SK-N-SH treated with all-trans-retinoic acid at 6 μM for 48 hours (cell line): ENCODE measurements at regions not wholly inside any gene's neighbourhood (a gene's known extent, or its start where the extent isn't known, plus 50 kb on each side); places are given as distances from the start of the nearest gene placed in this dataset.

Source experiments
- ATAC-seq: fragments of 200-7000 bp; cut with Tn5 transposase; 3 replicates; pipeline ENCODE4 v1.9.1; 2020; ENCODE audit warnings: mild to moderate bottlenecking, moderate library complexity
- ARNTL ChIP-seq: fragments of 450-650 bp; formaldehyde crosslinking; IDR thresholded peaks from 2 replicates; pipeline ENCODE4 v1.5.0; 2020; ENCODE audit warnings: low read depth, mild to moderate bottlenecking, moderate library complexity, borderline replicate concordance
- CSDC2 ChIP-seq: fragments of 250-450 bp; sonication (Bioruptor Pico); IDR thresholded peaks from 2 replicates; pipeline ENCODE4 v1.5.0; 2020; ENCODE audit warnings: mild to moderate bottlenecking, moderate library complexity
- CSRNP3 ChIP-seq: fragments of 250-450 bp; sonication (Bioruptor Pico); IDR thresholded peaks from 2 replicates; pipeline ENCODE4 v1.5.1; 2021; ENCODE audit warnings: mild to moderate bottlenecking, moderate library complexity
- GLIS3 ChIP-seq: fragments of 250-450 bp; sonication (Bioruptor Pico); IDR thresholded peaks from 2 replicates; pipeline ENCODE4 v1.5.0; 2020; ENCODE audit warnings: mild to moderate bottlenecking, moderate library complexity
- ISL1 ChIP-seq: fragments of 250-450 bp; sonication (Bioruptor Pico); IDR thresholded peaks from 2 replicates; pipeline ENCODE4 v2.1.2; 2022; ENCODE audit warnings: mild to moderate bottlenecking, moderate library complexity
- OSR1 ChIP-seq: fragments of 250-450 bp; sonication (Bioruptor Pico); IDR thresholded peaks from 2 replicates; pipeline ENCODE4 v1.8.0; 2022; ENCODE audit warnings: moderate library complexity, mild to moderate bottlenecking, inconsistent platforms
- PATZ1 ChIP-seq: fragments of 250-450 bp; sonication (Bioruptor Pico); IDR thresholded peaks from 2 replicates; pipeline ENCODE4 v1.8.0; 2020; ENCODE audit warnings: mild to moderate bottlenecking, moderate library complexity, borderline replicate concordance
- PPARA ChIP-seq: fragments of 250-450 bp; sonication (Bioruptor Pico); IDR thresholded peaks from 2 replicates; pipeline ENCODE4 v1.5.0; 2020; ENCODE audit warnings: mild to moderate bottlenecking, borderline replicate concordance
- RARB ChIP-seq: fragments of 250-450 bp; sonication (Bioruptor Pico); IDR thresholded peaks from 2 replicates; pipeline ENCODE4 v1.8.0; 2021; ENCODE audit warnings: mild to moderate bottlenecking, moderate library complexity
- SNAI2 ChIP-seq: fragments of 250-450 bp; sonication (Bioruptor Pico); IDR thresholded peaks from 2 replicates; pipeline ENCODE4 v1.5.0; 2020; ENCODE audit warnings: mild to moderate bottlenecking, moderate library complexity
- TCF4 ChIP-seq: fragments of 250-450 bp; sonication (Bioruptor Pico); IDR thresholded peaks from 2 replicates; pipeline ENCODE4 v1.8.0; 2021; ENCODE audit warnings: mild to moderate bottlenecking, moderate library complexity, borderline replicate concordance
- TOX ChIP-seq: fragments of 250-450 bp; sonication (Bioruptor Pico); IDR thresholded peaks from 2 replicates; pipeline ENCODE4 v1.8.0; 2021; ENCODE audit warnings: mild to moderate bottlenecking, moderate library complexity, borderline replicate concordance
- ZC3H10 ChIP-seq: fragments of 250-450 bp; sonication (Bioruptor Pico); IDR thresholded peaks from 2 replicates; pipeline ENCODE4 v1.5.1; 2021; ENCODE audit warnings: mild to moderate bottlenecking, moderate library complexity
- ZFP3 ChIP-seq: fragments of 250-450 bp; sonication (Bioruptor Pico); IDR thresholded peaks from 2 replicates; pipeline ENCODE4 v1.5.0; 2020; ENCODE audit warnings: mild to moderate bottlenecking, moderate library complexity
- ZFP30 ChIP-seq: fragments of 450-650 bp; formaldehyde crosslinking; IDR thresholded peaks from 2 replicates; pipeline ENCODE4 v1.5.0; 2022; ENCODE audit warnings: mild to moderate bottlenecking, moderate library complexity
- ZNF565 ChIP-seq: fragments of 450-650 bp; formaldehyde crosslinking; conservative IDR thresholded peaks from 2 replicates; pipeline ENCODE4 v1.5.0; 2020; ENCODE audit warnings: low read depth, mild to moderate bottlenecking, moderate library complexity
- ZNF70 ChIP-seq: fragments of 450-650 bp; formaldehyde crosslinking; IDR thresholded peaks from 2 replicates; pipeline ENCODE4 v1.5.0; 2020; ENCODE audit warnings: mild to moderate bottlenecking, moderate library complexity
- ZNF8 ChIP-seq: fragments of 450-650 bp; formaldehyde crosslinking; IDR thresholded peaks from 2 replicates; pipeline ENCODE4 v1.5.0; 2020; ENCODE audit warnings: mild to moderate bottlenecking, moderate library complexity
- TF ChIP-seq, protein P1 (sequence below): fragments of 250-450 bp; sonication (Bioruptor Pico); IDR thresholded peaks from 2 replicates; pipeline ENCODE4 v1.5.0; 2020; ENCODE audit warnings: mild to moderate bottlenecking, moderate library complexity
- TF ChIP-seq, protein P2 (sequence below): fragments of 250-450 bp; sonication (Bioruptor Pico); IDR thresholded peaks from 2 replicates; pipeline ENCODE4 v1.5.1; 2020; ENCODE audit warnings: low read depth, mild to moderate bottlenecking, moderate library complexity

DNA sequence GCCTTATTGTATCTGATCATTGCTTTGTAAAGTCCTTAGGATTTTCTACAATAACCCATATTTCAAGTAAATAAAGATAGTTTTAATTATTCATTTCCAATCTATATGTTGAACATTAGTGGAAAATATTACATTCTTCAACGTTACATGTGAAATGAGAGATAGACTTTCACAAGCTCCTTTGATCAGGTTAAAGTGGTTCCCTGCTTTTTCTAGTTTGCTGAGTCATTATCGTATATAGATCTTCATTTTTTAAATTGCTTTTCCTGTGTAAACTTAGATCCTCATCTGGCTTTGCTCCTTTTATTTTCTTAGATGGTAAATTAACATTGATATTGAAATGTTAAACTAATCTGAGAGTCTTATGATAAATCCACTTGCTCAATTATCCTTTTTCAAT, 599.0 kb downstream of the TRAM1L1 start:
- ATAC-seq: no peak
- no peak for TF ChIP-seq TCF4 (CRISPR knock-in tag)
- TF ChIP-seq, protein P1, sequence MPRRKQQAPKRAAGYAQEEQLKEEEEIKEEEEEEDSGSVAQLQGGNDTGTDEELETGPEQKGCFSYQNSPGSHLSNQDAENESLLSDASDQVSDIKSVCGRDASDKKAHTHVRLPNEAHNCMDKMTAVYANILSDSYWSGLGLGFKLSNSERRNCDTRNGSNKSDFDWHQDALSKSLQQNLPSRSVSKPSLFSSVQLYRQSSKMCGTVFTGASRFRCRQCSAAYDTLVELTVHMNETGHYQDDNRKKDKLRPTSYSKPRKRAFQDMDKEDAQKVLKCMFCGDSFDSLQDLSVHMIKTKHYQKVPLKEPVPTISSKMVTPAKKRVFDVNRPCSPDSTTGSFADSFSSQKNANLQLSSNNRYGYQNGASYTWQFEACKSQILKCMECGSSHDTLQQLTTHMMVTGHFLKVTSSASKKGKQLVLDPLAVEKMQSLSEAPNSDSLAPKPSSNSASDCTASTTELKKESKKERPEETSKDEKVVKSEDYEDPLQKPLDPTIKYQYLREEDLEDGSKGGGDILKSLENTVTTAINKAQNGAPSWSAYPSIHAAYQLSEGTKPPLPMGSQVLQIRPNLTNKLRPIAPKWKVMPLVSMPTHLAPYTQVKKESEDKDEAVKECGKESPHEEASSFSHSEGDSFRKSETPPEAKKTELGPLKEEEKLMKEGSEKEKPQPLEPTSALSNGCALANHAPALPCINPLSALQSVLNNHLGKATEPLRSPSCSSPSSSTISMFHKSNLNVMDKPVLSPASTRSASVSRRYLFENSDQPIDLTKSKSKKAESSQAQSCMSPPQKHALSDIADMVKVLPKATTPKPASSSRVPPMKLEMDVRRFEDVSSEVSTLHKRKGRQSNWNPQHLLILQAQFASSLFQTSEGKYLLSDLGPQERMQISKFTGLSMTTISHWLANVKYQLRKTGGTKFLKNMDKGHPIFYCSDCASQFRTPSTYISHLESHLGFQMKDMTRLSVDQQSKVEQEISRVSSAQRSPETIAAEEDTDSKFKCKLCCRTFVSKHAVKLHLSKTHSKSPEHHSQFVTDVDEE (CRISPR knock-in tag): no peak
- TF ChIP-seq ZC3H10 (CRISPR knock-in tag): no peak
- TF ChIP-seq CSRNP3: no peak
- TF ChIP-seq ZFP3 (CRISPR knock-in tag): no peak
- no peak for TF ChIP-seq GLIS3
- TF ChIP-seq, protein P2, sequence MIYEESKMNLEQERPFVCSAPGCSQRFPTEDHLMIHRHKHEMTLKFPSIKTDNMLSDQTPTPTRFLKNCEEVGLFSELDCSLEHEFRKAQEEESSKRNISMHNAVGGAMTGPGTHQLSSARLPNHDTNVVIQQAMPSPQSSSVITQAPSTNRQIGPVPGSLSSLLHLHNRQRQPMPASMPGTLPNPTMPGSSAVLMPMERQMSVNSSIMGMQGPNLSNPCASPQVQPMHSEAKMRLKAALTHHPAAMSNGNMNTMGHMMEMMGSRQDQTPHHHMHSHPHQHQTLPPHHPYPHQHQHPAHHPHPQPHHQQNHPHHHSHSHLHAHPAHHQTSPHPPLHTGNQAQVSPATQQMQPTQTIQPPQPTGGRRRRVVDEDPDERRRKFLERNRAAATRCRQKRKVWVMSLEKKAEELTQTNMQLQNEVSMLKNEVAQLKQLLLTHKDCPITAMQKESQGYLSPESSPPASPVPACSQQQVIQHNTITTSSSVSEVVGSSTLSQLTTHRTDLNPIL (CRISPR knock-in tag): no peak
- no peak for TF ChIP-seq TOX
- TF ChIP-seq ISL1 (CRISPR knock-in tag): no peak
- no peak for TF ChIP-seq RARB (CRISPR knock-in tag)
- TF ChIP-seq PATZ1 (CRISPR knock-in tag): no peak
- TF ChIP-seq ZNF70 (CRISPR knock-in tag): no peak
- no peak for TF ChIP-seq SNAI2 (CRISPR knock-in tag)

- TF ChIP-seq SNAI2 (CRISPR knock-in tag): no peak
- no peak for TF ChIP-seq ZC3H10 (CRISPR knock-in tag)
- no peak for TF ChIP-seq OSR1 (CRISPR knock-in tag)
- no peak for TF ChIP-seq CSDC2
- no peak for TF ChIP-seq TCF4 (CRISPR knock-in tag)
- no peak for TF ChIP-seq ISL1 (CRISPR knock-in tag)
- TF ChIP-seq ZNF565: no peak
- TF ChIP-seq ZNF70 (CRISPR knock-in tag): no peak
- no peak for TF ChIP-seq ZNF8 (CRISPR knock-in tag)
- TF ChIP-seq ARNTL (CRISPR knock-in tag): no peak
- no peak for TF ChIP-seq ZFP3 (CRISPR knock-in tag)
- no peak for TF ChIP-seq TOX
- no peak for TF ChIP-seq PATZ1 (CRISPR knock-in tag)
- TF ChIP-seq PPARA (CRISPR knock-in tag): no peak
- TF ChIP-seq ZFP30: no peak
- TF ChIP-seq, protein P2 (CRISPR knock-in tag): no peak
- TF ChIP-seq RARB (CRISPR knock-in tag): no peak
- no peak for ATAC-seq
Measured at GRCh38 chr4:116480546-116480945, 604.8 kb downstream of the TRAM1L1 start.

DNA sequence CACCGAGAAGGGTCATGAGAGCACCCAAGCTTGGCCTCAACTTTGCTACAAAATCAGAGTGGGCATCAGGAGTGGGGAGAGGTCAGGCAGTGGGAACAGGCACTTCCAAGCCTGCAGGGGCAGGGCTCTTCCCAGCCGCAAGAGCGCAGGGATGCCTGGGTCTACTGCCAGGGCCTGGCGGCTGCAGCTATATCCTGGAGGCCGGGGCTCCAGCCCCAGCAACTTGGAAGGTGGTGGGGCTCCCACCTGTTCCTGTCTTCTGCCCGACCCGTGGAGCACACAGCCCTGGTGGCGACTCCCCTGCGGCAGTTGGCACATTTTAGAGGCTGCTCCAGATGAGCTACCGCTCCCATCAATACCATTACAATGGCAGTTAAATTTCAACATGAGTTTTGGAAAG, 607.0 kb downstream of the TRAM1L1 start:
- TF ChIP-seq CSRNP3: no peak
- no peak for ATAC-seq
